GM12878 (cell line): ENCODE measurements at regions not wholly inside any gene's neighbourhood (a gene's known extent, or its start where the extent isn't known, plus 50 kb on each side); places are given as distances from the start of the nearest gene placed in this dataset.

Experiments used
- ATAC-seq: fragments of 200-7000 bp; cut with Tn5 transposase; 3 replicates; pipeline ENCODE4 v1.9.1; 2020; ENCODE audit warnings: mild to moderate bottlenecking, moderate library complexity
- BruUV-seq: library from RNA; stranded (reverse); fragments of 400-500 nt; replicated peaks from 2 replicates; lab custom pipeline; 2021; lab: Mats Ljungman, UMichigan
- CTCF ChIA-PET: fragments of 300-600 bp; sonication (Branson Sonifier 250); formaldehyde crosslinking; extraction: SDS; loops from one replicate; lab custom pipeline; 2021; ENCODE audit warnings: inconsistent platforms; lab: Yijun Ruan, JAX
- POLR2A ChIA-PET: fragments of 350-600 bp; formaldehyde crosslinking; extraction: SDS; loops from one replicate; lab custom pipeline; 2021; ENCODE audit warnings: inconsistent platforms; lab: Charles Lee
- RAD21 ChIA-PET: fragments of 300-600 bp; sonication (Branson Sonifier 250); formaldehyde crosslinking; loops from one replicate; lab custom pipeline; 2023; ENCODE audit warnings: antibody characterized with exemption; ENCODE audit not compliant: unreplicated experiment; lab: Charles Lee
- SMC1A ChIA-PET: fragments of 300-600 bp; sonication (Branson Sonifier 250); formaldehyde crosslinking; loops from one replicate; lab custom pipeline; 2023; ENCODE audit not compliant: unreplicated experiment, uncharacterized antibody; lab: Charles Lee
- DNase-seq: peaks from one replicate; pipeline ENCODE4 v3.0.0-alpha.2; 2011; ENCODE audit warnings: low read depth, low spot score
- FAIRE-seq: peaks from 3 replicates; lab custom pipeline; 2011; peaks lifted over from hg19 to GRCh38; lab: Jason Lieb, UNC
- H2AFZ ChIP-seq: 2 replicates; pipeline ENCODE4 v1.6.0; 2011; ENCODE audit warnings: low read depth, low read length, control low read depth; ENCODE audit not compliant: control insufficient read depth
- H3K27ac ChIP-seq: 2 replicates; pipeline ENCODE4 v1.5.1; 2011; ENCODE audit warnings: control low read depth; ENCODE audit not compliant: control insufficient read depth, insufficient read depth
- H3K27me3 ChIP-seq, 2 experiments: replicated peaks in 1 of 2; 2 replicates each; pipeline versions ENCODE4 v1.6.0 to v1.6.1; 2011; ENCODE audit warnings: low read length in 1 of 2; ENCODE audit not compliant: control insufficient read depth in 2 of 2, insufficient read depth in 2 of 2
- H3K36me3 ChIP-seq, 2 experiments: 2 replicates each; pipeline ENCODE4 v1.5.1; 2011; ENCODE audit warnings: low read length in 1 of 2; ENCODE audit not compliant: control insufficient read depth in 2 of 2, insufficient read depth in 2 of 2
- H3K4me1 ChIP-seq: 2 replicates; pipeline ENCODE4 v1.6.1; 2011; ENCODE audit warnings: mild to moderate bottlenecking, low read length, moderate library complexity, mixed read lengths; ENCODE audit not compliant: control insufficient read depth, insufficient read depth
- H3K4me2 ChIP-seq: 2 replicates; pipeline ENCODE4 v1.6.0; 2011; ENCODE audit warnings: control low read depth; ENCODE audit not compliant: control insufficient read depth, insufficient read depth
- H3K4me3 ChIP-seq: fragments of 200-600 bp; sonication (generic); 2 replicates; pipeline ENCODE4 v1.5.1; 2016
- H3K79me2 ChIP-seq: 2 replicates; pipeline ENCODE4 v1.6.0; 2011; ENCODE audit warnings: low read length; ENCODE audit not compliant: control insufficient read depth, insufficient read depth
- H3K9ac ChIP-seq: 2 replicates; pipeline ENCODE4 v1.8.0; 2011; ENCODE audit warnings: low read length, control low read depth, mixed read lengths; ENCODE audit not compliant: control insufficient read depth, insufficient read depth
- H3K9me3 ChIP-seq: replicated peaks from 3 replicates; pipeline ENCODE4 v1.5.1; 2011; ENCODE audit warnings: mild to moderate bottlenecking, low read length; ENCODE audit not compliant: control insufficient read depth, insufficient read depth
- H4K20me1 ChIP-seq: 2 replicates; pipeline ENCODE4 v1.6.0; 2011; ENCODE audit not compliant: control insufficient read depth, insufficient read depth
- ATF7 ChIP-seq: fragments of 450-650 bp; IDR thresholded peaks from 2 replicates; pipeline ENCODE4 v1.6.1; 2016; ENCODE audit warnings: low read depth, mild to moderate bottlenecking
- CREB1 ChIP-seq: IDR thresholded peaks from 2 replicates; pipeline ENCODE4 v1.6.1; 2012; ENCODE audit warnings: low read depth, mild to moderate bottlenecking, inconsistent platforms
- RUNX3 ChIP-seq: IDR thresholded peaks from 2 replicates; pipeline ENCODE4 v1.6.1; 2012; ENCODE audit warnings: low read length, inconsistent platforms
- SMC3 ChIP-seq: IDR thresholded peaks from 2 replicates; pipeline ENCODE4 v1.6.1; 2011; ENCODE audit warnings: low read length, improper control_type of control experiment, borderline replicate concordance
- SP1 ChIP-seq: IDR thresholded peaks from one replicate; pipeline ENCODE4 v1.6.1; 2011; ENCODE audit warnings: low read depth, low read length
- SREBF2 ChIP-seq: IDR thresholded peaks from 2 replicates; pipeline ENCODE4 v1.6.1; 2012; ENCODE audit warnings: mild to moderate bottlenecking, low read length
- ZBED1 ChIP-seq: IDR thresholded peaks from 2 replicates; pipeline ENCODE4 v1.6.1; 2016; ENCODE audit warnings: borderline replicate concordance
- WGBS: methylation state at CpG from one replicate; pipeline ENCODE4 v1.1.6; 2016; ENCODE audit warnings: low lambda C conversion rate; ENCODE audit not compliant: insufficient replicate concordance, insufficient coverage; ENCODE audit errors: missing lambda C conversion rate; 5-methylcytosine and 5-hydroxymethylcytosine counted together
- in situ Hi-C: fragments of 300-500 bp; cut with MboI; formaldehyde crosslinking; loops from 9 replicates; pipeline ENCODE4 v1.14.3; 2018; ENCODE audit warnings: mixed read lengths
- intact Hi-C: fragments of 100-400 bp; cut with micrococcal nuclease; formaldehyde crosslinking; loops from one replicate; pipeline ENCODE4 v1.14.2; 2022; ENCODE audit not compliant: unreplicated experiment
- TF ChIP-seq, protein P1 (sequence below): IDR thresholded peaks from 2 replicates; pipeline ENCODE4 v1.6.1; 2012; ENCODE audit warnings: low read depth, low read length, improper control_type of control experiment
- TF ChIP-seq, protein P2 (sequence below): IDR thresholded peaks from 2 replicates; pipeline ENCODE4 v1.6.1; 2011; ENCODE audit warnings: low read depth, mild to moderate bottlenecking, low read length, moderate library complexity, borderline replicate concordance; ENCODE audit errors: extremely low read depth
- TF ChIP-seq, protein P3 (sequence below): fragments of 450-650 bp; IDR thresholded peaks from 2 replicates; pipeline ENCODE4 v1.6.1; 2016; ENCODE audit warnings: mild to moderate bottlenecking
- TF ChIP-seq, protein P4 (sequence below): fragments of 450-650 bp; formaldehyde crosslinking; IDR thresholded peaks from 2 replicates; pipeline ENCODE4 v1.5.0; 2022; ENCODE audit warnings: mild to moderate bottlenecking, missing genetic modification characterization

DNA sequence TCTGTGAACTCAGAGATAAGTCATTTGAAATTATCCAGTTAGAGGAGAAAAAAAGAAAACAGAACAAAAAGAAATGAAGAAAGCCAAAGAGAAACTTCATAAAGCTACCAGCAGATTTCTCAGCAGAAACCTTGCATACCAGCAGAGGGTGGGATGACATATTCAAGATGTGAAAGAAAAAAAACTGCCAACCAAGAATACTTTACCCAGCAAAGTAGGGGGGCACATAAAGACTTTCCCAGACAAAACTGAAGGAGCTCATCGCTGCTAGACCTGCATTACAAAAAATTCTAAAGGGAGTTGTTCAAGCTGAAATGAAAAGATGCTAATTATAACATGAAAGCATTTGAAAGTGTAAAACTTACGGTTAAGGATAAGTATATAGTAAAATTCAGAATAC, 246.3 kb downstream of the FNDC1 start:
- intact Hi-C loops = no loop called here
- ATAC-seq = no peak
- ChIA-PET RAD21 (no interaction called here), SMC1A (interaction anchor here (1.5 kb wide), 1 partner anchor 121 kb away, joined by 3 read pairs; no protein-coding TSS in a partner anchor), POLR2A (no interaction called here), CTCF (interaction anchor here (0.7 kb wide), 1 partner anchor 68 kb away, joined by 3 read pairs; no protein-coding TSS in a partner anchor)
- H4K20me1 ChIP-seq = no peaks in the 10 kb centered on the region
- no peak overlapping the region for H3K4me3 ChIP-seq
- no peak overlapping the region for H2AFZ ChIP-seq
- 43% methylated on average over 2 of the region's 2 CpGs for WGBS
- no peak overlapping the region for H3K9ac ChIP-seq
- no peaks in the 10 kb centered on the region for H3K36me3 ChIP-seq
- H3K4me1 ChIP-seq = no peaks in the 10 kb centered on the region
- H3K27me3 ChIP-seq = no peaks in the 10 kb centered on the region; a peak in 1 of 4 replicates
- H3K27ac ChIP-seq = no peak overlapping the region
- H3K4me2 ChIP-seq = no peak overlapping the region
- H3K79me2 ChIP-seq = no peaks in the 10 kb centered on the region
- in situ Hi-C loops = no loop called here
- H3K9me3 ChIP-seq = no peaks in the 10 kb centered on the region
- BruUV-seq = no TSS peak
- TF ChIP-seq, protein P1, sequence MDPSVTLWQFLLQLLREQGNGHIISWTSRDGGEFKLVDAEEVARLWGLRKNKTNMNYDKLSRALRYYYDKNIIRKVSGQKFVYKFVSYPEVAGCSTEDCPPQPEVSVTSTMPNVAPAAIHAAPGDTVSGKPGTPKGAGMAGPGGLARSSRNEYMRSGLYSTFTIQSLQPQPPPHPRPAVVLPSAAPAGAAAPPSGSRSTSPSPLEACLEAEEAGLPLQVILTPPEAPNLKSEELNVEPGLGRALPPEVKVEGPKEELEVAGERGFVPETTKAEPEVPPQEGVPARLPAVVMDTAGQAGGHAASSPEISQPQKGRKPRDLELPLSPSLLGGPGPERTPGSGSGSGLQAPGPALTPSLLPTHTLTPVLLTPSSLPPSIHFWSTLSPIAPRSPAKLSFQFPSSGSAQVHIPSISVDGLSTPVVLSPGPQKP = no peak
- TF ChIP-seq RUNX3 (no peak), ATF7 (no peak), SMC3 (no peak), ZBED1 (no peak), CREB1 (no peak)
- no peak for DNase-seq
- no peak for FAIRE-seq

DNA sequence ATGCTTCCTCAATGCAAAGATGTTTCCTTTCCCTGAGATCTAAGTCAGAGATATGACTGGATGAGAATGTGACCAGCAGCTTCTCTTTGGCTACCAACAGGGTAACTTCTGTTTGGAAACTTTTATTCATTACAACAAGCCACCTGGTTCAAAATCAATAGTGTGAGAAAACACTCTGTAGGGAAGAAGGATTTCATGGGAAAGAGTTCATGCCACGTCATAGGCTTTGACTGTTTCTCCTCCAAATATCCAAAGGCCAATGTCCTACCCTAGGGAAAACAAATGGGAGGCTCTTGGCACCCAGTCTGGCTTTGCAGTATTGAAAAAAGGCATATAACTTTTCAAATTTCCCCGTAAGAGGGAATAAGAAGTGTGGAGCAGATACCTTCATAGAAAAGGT, 245.5 kb downstream of the FNDC1 start:
- CTCF ChIA-PET = interaction anchor here (0.7 kb wide), 1 partner anchor 69 kb away, joined by 3 read pairs; no protein-coding TSS in a partner anchor
- WGBS = 15% methylated on average over 2 of the region's 2 CpGs
- BruUV-seq = no TSS peak
- TF ChIP-seq SREBF2 (no peak), SP1 (no peak)
- TF ChIP-seq, protein P2, sequence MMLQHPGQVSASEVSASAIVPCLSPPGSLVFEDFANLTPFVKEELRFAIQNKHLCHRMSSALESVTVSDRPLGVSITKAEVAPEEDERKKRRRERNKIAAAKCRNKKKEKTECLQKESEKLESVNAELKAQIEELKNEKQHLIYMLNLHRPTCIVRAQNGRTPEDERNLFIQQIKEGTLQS = no peak
- TF ChIP-seq, protein P3, sequence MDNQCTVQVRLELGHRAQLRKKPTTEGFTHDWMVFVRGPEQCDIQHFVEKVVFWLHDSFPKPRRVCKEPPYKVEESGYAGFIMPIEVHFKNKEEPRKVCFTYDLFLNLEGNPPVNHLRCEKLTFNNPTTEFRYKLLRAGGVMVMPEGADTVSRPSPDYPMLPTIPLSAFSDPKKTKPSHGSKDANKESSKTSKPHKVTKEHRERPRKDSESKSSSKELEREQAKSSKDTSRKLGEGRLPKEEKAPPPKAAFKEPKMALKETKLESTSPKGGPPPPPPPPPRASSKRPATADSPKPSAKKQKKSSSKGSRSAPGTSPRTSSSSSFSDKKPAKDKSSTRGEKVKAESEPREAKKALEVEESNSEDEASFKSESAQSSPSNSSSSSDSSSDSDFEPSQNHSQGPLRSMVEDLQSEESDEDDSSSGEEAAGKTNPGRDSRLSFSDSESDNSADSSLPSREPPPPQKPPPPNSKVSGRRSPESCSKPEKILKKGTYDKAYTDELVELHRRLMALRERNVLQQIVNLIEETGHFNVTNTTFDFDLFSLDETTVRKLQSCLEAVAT = no peak
- TF ChIP-seq, protein P4, sequence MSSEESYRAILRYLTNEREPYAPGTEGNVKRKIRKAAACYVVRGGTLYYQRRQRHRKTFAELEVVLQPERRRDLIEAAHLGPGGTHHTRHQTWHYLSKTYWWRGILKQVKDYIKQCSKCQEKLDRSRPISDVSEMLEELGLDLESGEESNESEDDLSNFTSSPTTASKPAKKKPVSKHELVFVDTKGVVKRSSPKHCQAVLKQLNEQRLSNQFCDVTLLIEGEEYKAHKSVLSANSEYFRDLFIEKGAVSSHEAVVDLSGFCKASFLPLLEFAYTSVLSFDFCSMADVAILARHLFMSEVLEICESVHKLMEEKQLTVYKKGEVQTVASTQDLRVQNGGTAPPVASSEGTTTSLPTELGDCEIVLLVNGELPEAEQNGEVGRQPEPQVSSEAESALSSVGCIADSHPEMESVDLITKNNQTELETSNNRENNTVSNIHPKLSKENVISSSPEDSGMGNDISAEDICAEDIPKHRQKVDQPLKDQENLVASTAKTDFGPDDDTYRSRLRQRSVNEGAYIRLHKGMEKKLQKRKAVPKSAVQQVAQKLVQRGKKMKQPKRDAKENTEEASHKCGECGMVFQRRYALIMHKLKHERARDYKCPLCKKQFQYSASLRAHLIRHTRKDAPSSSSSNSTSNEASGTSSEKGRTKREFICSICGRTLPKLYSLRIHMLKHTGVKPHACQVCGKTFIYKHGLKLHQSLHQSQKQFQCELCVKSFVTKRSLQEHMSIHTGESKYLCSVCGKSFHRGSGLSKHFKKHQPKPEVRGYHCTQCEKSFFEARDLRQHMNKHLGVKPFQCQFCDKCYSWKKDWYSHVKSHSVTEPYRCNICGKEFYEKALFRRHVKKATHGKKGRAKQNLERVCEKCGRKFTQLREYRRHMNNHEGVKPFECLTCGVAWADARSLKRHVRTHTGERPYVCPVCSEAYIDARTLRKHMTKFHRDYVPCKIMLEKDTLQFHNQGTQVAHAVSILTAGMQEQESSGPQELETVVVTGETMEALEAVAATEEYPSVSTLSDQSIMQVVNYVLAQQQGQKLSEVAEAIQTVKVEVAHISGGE (CRISPR knock-in tag) = no peak

More for the DNA sequence above, 245.5 kb downstream of the FNDC1 start:
- intact Hi-C loops = no loop called here
- H3K4me3 ChIP-seq = no peak overlapping the region
- ATAC-seq = no peak
- H3K79me2 ChIP-seq = no peaks in the 10 kb centered on the region
- RAD21 ChIA-PET = no interaction called here
- H3K4me1 ChIP-seq = no peaks in the 10 kb centered on the region
- FAIRE-seq = no peak
- DNase-seq = no peak
- H2AFZ ChIP-seq = no peak overlapping the region
- H3K27me3 ChIP-seq = no peaks in the 10 kb centered on the region; a peak in 1 of 4 replicates
- H3K27ac ChIP-seq = no peak overlapping the region
- H3K36me3 ChIP-seq = no peaks in the 10 kb centered on the region
- SMC1A ChIA-PET = no interaction called here
- in situ Hi-C loops = no loop called here
- no peak overlapping the region for H3K4me2 ChIP-seq
- POLR2A ChIA-PET = no interaction called here
- no peaks in the 10 kb centered on the region for H4K20me1 ChIP-seq
- H3K9ac ChIP-seq = no peak overlapping the region
- no peaks in the 10 kb centered on the region for H3K9me3 ChIP-seq
